Left cardiac atrium (tissue), 4 donors: ENCODE measurements at regions not wholly inside any gene's neighbourhood (a gene's known extent, or its start where the extent isn't known, plus 50 kb on each side); places are given as distances from the start of the nearest gene placed in this dataset.
A peak's percentile ranks its signal among the peaks of the same experiment; 100 is the strongest.

ENCODE experiments used
- ATAC-seq, 2 donors: fragments of 200-7000 bp; cut with Tn5 transposase; one replicate each; pipeline ENCODE4 v1.9.1; 2020; ENCODE audit warnings: mild to moderate bottlenecking in 2 of 2, moderate library complexity in 2 of 2
- DNase-seq: peaks from one replicate; pipeline ENCODE4 v3.0.0-alpha.2; 2020
- intact Hi-C, 2 donors: fragments of 100-400 bp; cut with DNase I; formaldehyde crosslinking; loops; one replicate each; pipeline versions ENCODE4 v1.14.1 to v1.15.1; 2022 to 2023
- donor health status: DM: no; HTN: yes; CAD: no.
- donor health status: DM: no; HTN: yes; CAD: no; lungs with severe emphysema.
- donor health status: DM: yes; HTN: yes; CAD: no.
- donor health status: Dilated cardiomyopathy.

DNA sequence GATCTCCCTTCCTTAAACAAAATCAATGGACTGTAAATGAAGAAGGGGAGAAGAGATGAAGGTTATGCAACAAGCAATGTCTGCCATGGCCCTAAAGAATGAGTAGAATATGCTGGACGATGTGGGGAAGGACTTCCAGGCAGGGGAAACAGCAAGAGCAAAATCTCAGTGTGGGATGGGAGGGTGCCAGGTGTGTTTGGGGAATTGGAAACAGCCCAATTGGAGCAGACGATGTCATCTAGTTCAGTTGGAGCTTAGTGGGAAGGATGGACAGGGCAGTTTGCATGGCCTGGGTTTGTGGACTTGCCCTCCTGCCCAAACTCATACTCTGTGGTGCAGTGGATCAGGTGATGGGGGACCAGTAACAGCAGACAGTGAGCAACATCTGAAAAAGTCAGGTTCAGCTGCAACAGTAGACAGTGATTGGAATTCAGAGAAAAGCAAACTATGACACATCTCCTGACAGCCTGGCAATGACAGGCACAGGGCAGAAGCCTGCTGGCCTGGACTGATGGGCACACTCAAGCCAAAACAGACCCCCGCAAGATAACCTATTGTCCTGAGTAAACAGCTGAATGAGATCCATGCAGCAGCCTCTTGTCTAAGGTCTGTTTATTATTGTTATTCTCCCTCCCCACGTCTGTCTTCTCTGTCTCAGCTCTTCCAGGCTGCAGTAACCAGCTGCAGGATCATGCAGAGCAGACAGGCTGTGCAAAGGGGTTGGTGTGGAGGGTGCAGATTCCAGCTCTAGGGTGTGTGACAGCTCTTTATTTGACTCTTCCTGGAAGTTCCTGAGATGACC, 50.5 kb upstream of the PRELP start:
- DNase-seq (no peak), ATAC-seq (peak in 1 of 2 donors; percentile 24)
- intact Hi-C loops: no loop called here

GRCh38 chr1:203425663-203425975, 50.0 kb upstream of the PRELP start:
- intact Hi-C loops: no loop called here
- no peak for ATAC-seq
- DNase-seq: no peak
